ENCODE measurements at regions not wholly inside any gene's neighbourhood (a gene's known extent, or its start where the extent isn't known, plus 50 kb on each side); places are given as distances from the start of the nearest gene placed in this dataset.

- TF ChIP-seq, protein P1, sequence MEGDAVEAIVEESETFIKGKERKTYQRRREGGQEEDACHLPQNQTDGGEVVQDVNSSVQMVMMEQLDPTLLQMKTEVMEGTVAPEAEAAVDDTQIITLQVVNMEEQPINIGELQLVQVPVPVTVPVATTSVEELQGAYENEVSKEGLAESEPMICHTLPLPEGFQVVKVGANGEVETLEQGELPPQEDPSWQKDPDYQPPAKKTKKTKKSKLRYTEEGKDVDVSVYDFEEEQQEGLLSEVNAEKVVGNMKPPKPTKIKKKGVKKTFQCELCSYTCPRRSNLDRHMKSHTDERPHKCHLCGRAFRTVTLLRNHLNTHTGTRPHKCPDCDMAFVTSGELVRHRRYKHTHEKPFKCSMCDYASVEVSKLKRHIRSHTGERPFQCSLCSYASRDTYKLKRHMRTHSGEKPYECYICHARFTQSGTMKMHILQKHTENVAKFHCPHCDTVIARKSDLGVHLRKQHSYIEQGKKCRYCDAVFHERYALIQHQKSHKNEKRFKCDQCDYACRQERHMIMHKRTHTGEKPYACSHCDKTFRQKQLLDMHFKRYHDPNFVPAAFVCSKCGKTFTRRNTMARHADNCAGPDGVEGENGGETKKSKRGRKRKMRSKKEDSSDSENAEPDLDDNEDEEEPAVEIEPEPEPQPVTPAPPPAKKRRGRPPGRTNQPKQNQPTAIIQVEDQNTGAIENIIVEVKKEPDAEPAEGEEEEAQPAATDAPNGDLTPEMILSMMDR (IDR thresholded peaks at IDR 0.05 in 2 of 3, conservative IDR thresholded peaks at IDR 0.05 in 1 of 3; ENCODE audit: borderline replicate concordance in 1 of 3, insufficient read depth in 1 of 3, low read depth in 2 of 3, low read length in 2 of 3) = no peak
- TF ChIP-seq YY1 (IDR thresholded peaks at IDR 0.05; ENCODE audit: extremely low read depth, insufficient replicate concordance, low read depth, low read length) = no peak
Measured at GRCh38 chr11:38296211-38296776, 1698.3 kb upstream of the RAG2 start (continued).

DNA sequence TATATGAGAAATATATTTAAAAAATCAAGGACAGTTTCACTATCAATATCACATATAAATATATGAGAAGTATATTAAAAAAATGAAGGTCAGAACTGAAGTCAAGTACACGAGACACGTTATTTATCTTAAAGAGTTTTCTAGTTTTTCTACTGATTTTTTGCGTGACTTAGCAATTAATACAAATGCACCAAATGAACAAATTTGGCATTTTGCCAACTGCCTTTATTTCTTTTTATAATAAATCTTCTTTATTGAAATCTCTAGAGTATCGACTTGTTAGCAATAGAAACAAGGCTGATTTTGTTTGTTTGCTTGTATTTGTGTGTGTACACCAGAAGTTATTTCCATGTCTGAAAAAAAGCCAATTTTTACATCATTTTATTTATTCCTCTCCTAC, 1684.7 kb upstream of the RAG2 start:
- H3K27ac ChIP-seq (ENCODE audit: low read depth, low read length) = no peak overlapping the region
- no peak overlapping the region for H3K9ac ChIP-seq (ENCODE audit: low read length)
- peaks cover 0 to 9% of the 10 kb centered on the region in 2 experiments; a peak in 2 of 4 replicates for H3K9me3 ChIP-seq (ENCODE audit: control insufficient read depth in 1 of 2, insufficient read depth in 1 of 2, low read depth in 1 of 2, low read length in 2 of 2)
- H3K79me2 ChIP-seq (ENCODE audit: insufficient read depth, low read length) = no peaks in the 10 kb centered on the region
- TF ChIP-seq, protein P2, sequence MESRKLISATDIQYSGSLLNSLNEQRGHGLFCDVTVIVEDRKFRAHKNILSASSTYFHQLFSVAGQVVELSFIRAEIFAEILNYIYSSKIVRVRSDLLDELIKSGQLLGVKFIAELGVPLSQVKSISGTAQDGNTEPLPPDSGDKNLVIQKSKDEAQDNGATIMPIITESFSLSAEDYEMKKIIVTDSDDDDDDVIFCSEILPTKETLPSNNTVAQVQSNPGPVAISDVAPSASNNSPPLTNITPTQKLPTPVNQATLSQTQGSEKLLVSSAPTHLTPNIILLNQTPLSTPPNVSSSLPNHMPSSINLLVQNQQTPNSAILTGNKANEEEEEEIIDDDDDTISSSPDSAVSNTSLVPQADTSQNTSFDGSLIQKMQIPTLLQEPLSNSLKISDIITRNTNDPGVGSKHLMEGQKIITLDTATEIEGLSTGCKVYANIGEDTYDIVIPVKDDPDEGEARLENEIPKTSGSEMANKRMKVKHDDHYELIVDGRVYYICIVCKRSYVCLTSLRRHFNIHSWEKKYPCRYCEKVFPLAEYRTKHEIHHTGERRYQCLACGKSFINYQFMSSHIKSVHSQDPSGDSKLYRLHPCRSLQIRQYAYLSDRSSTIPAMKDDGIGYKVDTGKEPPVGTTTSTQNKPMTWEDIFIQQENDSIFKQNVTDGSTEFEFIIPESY (IDR thresholded peaks at IDR 0.05; ENCODE audit: extremely low read depth, insufficient replicate concordance, low read length) = no peak
- no peak for TF ChIP-seq SRF (IDR thresholded peaks at IDR 0.05; ENCODE audit: low read depth)
- TF ChIP-seq EGR1 (IDR thresholded peaks at IDR 0.05; ENCODE audit: low read depth) = no peak
- no peak for TF ChIP-seq ZFX (IDR thresholded peaks at IDR 0.05)
- TF ChIP-seq POLR2AphosphoS5 (IDR thresholded peaks at IDR 0.05; ENCODE audit: low read depth, low read length) = no peak
- no peak for TF ChIP-seq FOSL1 (IDR thresholded peaks at IDR 0.05; ENCODE audit: low read depth)
- no peak for TF ChIP-seq SIN3A (IDR thresholded peaks at IDR 0.05; ENCODE audit: low read depth)
- no peak for TF ChIP-seq RAD21 (IDR thresholded peaks at IDR 0.05; ENCODE audit: low read depth)
- TF ChIP-seq EZH2phosphoT487 (IDR thresholded peaks at IDR 0.05; ENCODE audit: borderline replicate concordance) = no peak
- TF ChIP-seq, protein P3, sequence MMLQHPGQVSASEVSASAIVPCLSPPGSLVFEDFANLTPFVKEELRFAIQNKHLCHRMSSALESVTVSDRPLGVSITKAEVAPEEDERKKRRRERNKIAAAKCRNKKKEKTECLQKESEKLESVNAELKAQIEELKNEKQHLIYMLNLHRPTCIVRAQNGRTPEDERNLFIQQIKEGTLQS (IDR thresholded peaks at IDR 0.05) = no peak
- TF ChIP-seq CEBPB (IDR thresholded peaks at IDR 0.05; ENCODE audit: low read depth) = no peak
- TF ChIP-seq JUND (IDR thresholded peaks at IDR 0.05) = no peak
- TF ChIP-seq TCF7L2 (IDR thresholded peaks at IDR 0.05; ENCODE audit: borderline replicate concordance, extremely low read depth, insufficient read depth, insufficient read length) = no peak
- no peak for TF ChIP-seq ELF1 (IDR thresholded peaks at IDR 0.05; ENCODE audit: borderline replicate concordance, low read depth)
- no peak for TF ChIP-seq ZNF274 (IDR thresholded peaks at IDR 0.05; ENCODE audit: low read depth, low read length)
- TF ChIP-seq EZH2 (IDR thresholded peaks at IDR 0.05) = no peak
- H3K36me3 ChIP-seq (ENCODE audit: control insufficient read depth in 1 of 2, insufficient read depth in 2 of 2, low read length in 2 of 2) = no peaks in the 10 kb centered on the region
- ChIA-PET CTCF (no interaction called here), POLR2A (no interaction called here), RAD21 (ENCODE audit: low non-redundant PET in 1 of 2, low total read pairs in 2 of 2, uncharacterized antibody in 2 of 2, unreplicated experiment in 2 of 2) (no interaction called here)
- ATAC-seq (no peak), DNase-seq (ENCODE audit: low read depth, low spot score) (no peak)
- no peak overlapping the region for H3K4me2 ChIP-seq (ENCODE audit: low read length)
- no TSS peak for BruUV-seq (replicated peaks)
- intact Hi-C loops (cut with micrococcal nuclease) = no loop called here
- H3K9me2 ChIP-seq (ENCODE audit: insufficient read depth) = no peaks in the 10 kb centered on the region
- no peaks in the 10 kb centered on the region for H3K27me3 ChIP-seq (ENCODE audit: insufficient read depth, low read length)
- H4K20me1 ChIP-seq (ENCODE audit: insufficient read depth) = no peaks in the 10 kb centered on the region
- H2AFZ ChIP-seq (ENCODE audit: low read depth, low read length, poor library complexity, severe bottlenecking) = no peak overlapping the region
- H3K4me1 ChIP-seq (ENCODE audit: control insufficient read depth in 1 of 2, insufficient read depth in 2 of 2, low read length in 2 of 2) = no peaks in the 10 kb centered on the region
- no peak overlapping the region for H3K4me3 ChIP-seq (replicated peaks in 1 of 2; ENCODE audit: low read depth in 1 of 2, low read length in 2 of 2)
